Neural progenitor cell (in vitro differentiated cells): ENCODE measurements at regions not wholly inside any gene's neighbourhood (a gene's known extent, or its start where the extent isn't known, plus 50 kb on each side); places are given as distances from the start of the nearest gene placed in this dataset.
A peak's percentile ranks its signal among the peaks of the same experiment; 100 is the strongest.

Experiments used
- DNase-seq: peaks from one replicate; pipeline ENCODE4 v3.0.0-alpha.2; 2016; ENCODE audit warnings: low spot score
- H2AFZ ChIP-seq: fragments of 200-600 bp; sonication (generic); replicated peaks from 2 replicates; pipeline ENCODE4 v1.6.1; 2016; ENCODE audit warnings: antibody characterized with exemption
- H3F3A ChIP-seq: fragments of 200-600 bp; sonication (generic); 2 replicates; pipeline ENCODE4 v1.6.1; 2016; ENCODE audit warnings: antibody characterized with exemption, low read depth
- H3K27ac ChIP-seq: fragments of 200-600 bp; sonication (generic); 2 replicates; pipeline ENCODE4 v1.5.1; 2016; ENCODE audit warnings: mild to moderate bottlenecking
- H3K27me3 ChIP-seq: fragments of 200-600 bp; sonication (generic); 2 replicates; pipeline ENCODE4 v1.6.1; 2016; ENCODE audit warnings: mild to moderate bottlenecking, moderate library complexity
- H3K36me3 ChIP-seq: fragments of 200-600 bp; sonication (generic); 2 replicates; pipeline ENCODE4 v1.5.1; 2016
- H3K4me1 ChIP-seq: fragments of 200-600 bp; sonication (generic); 2 replicates; pipeline ENCODE4 v1.6.1; 2016; ENCODE audit warnings: mixed run types
- H3K4me2 ChIP-seq: fragments of 200-600 bp; sonication (generic); 2 replicates; pipeline ENCODE4 v1.6.1; 2016
- H3K4me3 ChIP-seq: fragments of 200-600 bp; sonication (generic); 2 replicates; pipeline ENCODE4 v1.5.1; 2016
- H3K79me2 ChIP-seq: fragments of 200-600 bp; sonication (generic); 2 replicates; pipeline ENCODE4 v1.6.1; 2016; ENCODE audit warnings: low read depth
- H3K9ac ChIP-seq: fragments of 200-600 bp; sonication (generic); 2 replicates; pipeline ENCODE4 v1.6.1; 2016
- H3K9me3 ChIP-seq: fragments of 200-600 bp; sonication (generic); 2 replicates; pipeline ENCODE4 v1.5.1; 2016; ENCODE audit warnings: low read depth
- H4K20me1 ChIP-seq: fragments of 200-600 bp; sonication (generic); 2 replicates; pipeline ENCODE4 v1.6.1; 2016; ENCODE audit warnings: low read depth
- H3K27ac Mint-ChIP-seq: 3 replicates; pipeline ENCODE4 v1.8.0; 2021; ENCODE audit warnings: mixed read lengths
- H3K27me3 Mint-ChIP-seq: 2 replicates; pipeline ENCODE4 v1.8.0; 2022; ENCODE audit warnings: low read depth, mild to moderate bottlenecking, inconsistent platforms, moderate library complexity, mixed read lengths; ENCODE audit not compliant: insufficient read depth
- H3K36me3 Mint-ChIP-seq: 3 replicates; pipeline ENCODE4 v1.8.0; 2021; ENCODE audit warnings: mixed read lengths
- H3K4me1 Mint-ChIP-seq: 3 replicates; pipeline ENCODE4 v1.8.0; 2021; ENCODE audit warnings: mixed read lengths
- H3K4me3 Mint-ChIP-seq: 3 replicates; pipeline ENCODE4 v1.8.0; 2021; ENCODE audit warnings: mild to moderate bottlenecking, moderate library complexity, mixed read lengths
- H3K9me3 Mint-ChIP-seq: 3 replicates; pipeline ENCODE4 v1.8.0; 2020; ENCODE audit warnings: mixed read lengths
- CTCF ChIP-seq: fragments of 200-600 bp; sonication (generic); IDR thresholded peaks from 2 replicates; pipeline ENCODE4 v1.5.1; 2017; ENCODE audit warnings: antibody characterized with exemption, mild to moderate bottlenecking
- EZH2 ChIP-seq: fragments of 200-600 bp; sonication (generic); IDR thresholded peaks from 2 replicates; pipeline ENCODE4 v1.6.1; 2017; ENCODE audit warnings: antibody characterized with exemption, mild to moderate bottlenecking, moderate library complexity
- EZH2phosphoT487 ChIP-seq: fragments of 200-600 bp; sonication (generic); IDR thresholded peaks from 2 replicates; pipeline ENCODE4 v1.6.1; 2017; ENCODE audit warnings: antibody characterized with exemption

GRCh38 chr10:78401624-78402367 is 368.1 kb downstream of the RPS24 start:
- Histone ChIP-seq H4K20me1 (no peaks in the 10 kb centered on the region), H3F3A (peaks cover 11% of the 10 kb centered on the region), H3K9ac (no peak overlapping the region), H3K4me2 (peak overlapping the region; percentile 15), H3K4me3 (no peak overlapping the region), H3K9me3 (no peaks in the 10 kb centered on the region), H3K4me1 (peaks cover 24% of the 10 kb centered on the region), H3K36me3 (no peaks in the 10 kb centered on the region), H3K27me3 (no peaks in the 10 kb centered on the region), H3K79me2 (no peaks in the 10 kb centered on the region), H3K27ac (no peak overlapping the region), H2AFZ (peak overlapping the region; percentile 47)
- Mint-ChIP-seq H3K27me3 (peaks cover 2% of the 10 kb centered on the region), H3K9me3 (peaks cover 4% of the 10 kb centered on the region), H3K36me3 (no peaks in the 10 kb centered on the region), H3K27ac (peak overlapping the region; percentile 94), H3K4me3 (no peak overlapping the region), H3K4me1 (peaks cover 56% of the 10 kb centered on the region)
- DNase-seq = peak; percentile 55
- TF ChIP-seq CTCF (no peak), EZH2 (no peak), EZH2phosphoT487 (no peak)

GRCh38 chr10:78402591-78402990 is 368.9 kb downstream of the RPS24 start:
- Mint-ChIP-seq H3K4me3 (no peak overlapping the region), H3K36me3 (no peaks in the 10 kb centered on the region), H3K4me1 (peaks cover 56% of the 10 kb centered on the region), H3K9me3 (peaks cover 4% of the 10 kb centered on the region), H3K27ac (no peak overlapping the region), H3K27me3 (peaks cover 4% of the 10 kb centered on the region)
- TF ChIP-seq EZH2 = no peak
- TF ChIP-seq CTCF = no peak
- no peak for TF ChIP-seq EZH2phosphoT487
- Histone ChIP-seq H4K20me1 (no peaks in the 10 kb centered on the region), H3K4me2 (no peak overlapping the region), H3K36me3 (no peaks in the 10 kb centered on the region), H3K79me2 (no peaks in the 10 kb centered on the region), H3K9ac (no peak overlapping the region), H3K27ac (no peak overlapping the region), H3F3A (peaks cover 17% of the 10 kb centered on the region), H2AFZ (no peak overlapping the region), H3K9me3 (no peaks in the 10 kb centered on the region), H3K4me3 (no peak overlapping the region), H3K27me3 (no peaks in the 10 kb centered on the region), H3K4me1 (peaks cover 21% of the 10 kb centered on the region)
- DNase-seq = no peak

GRCh38 chr10:78403781-78404180 is 370.1 kb downstream of the RPS24 start:
- Histone ChIP-seq H3K9me3 (no peaks in the 10 kb centered on the region), H3K79me2 (no peaks in the 10 kb centered on the region), H3K4me2 (no peak overlapping the region), H4K20me1 (no peaks in the 10 kb centered on the region), H2AFZ (no peak overlapping the region), H3K4me3 (no peak overlapping the region), H3K27ac (no peak overlapping the region), H3K36me3 (no peaks in the 10 kb centered on the region), H3K27me3 (no peaks in the 10 kb centered on the region), H3F3A (peaks cover 20% of the 10 kb centered on the region), H3K9ac (no peak overlapping the region), H3K4me1 (peaks cover 26% of the 10 kb centered on the region)
- peaks cover 4% of the 10 kb centered on the region for H3K9me3 Mint-ChIP-seq
- no peak for DNase-seq
- H3K4me1 Mint-ChIP-seq = peaks cover 67% of the 10 kb centered on the region
- TF ChIP-seq EZH2phosphoT487 = no peak
- TF ChIP-seq EZH2 = no peak
- TF ChIP-seq CTCF = no peak
- no peak overlapping the region for H3K27ac Mint-ChIP-seq
- no peak overlapping the region for H3K4me3 Mint-ChIP-seq
- H3K27me3 Mint-ChIP-seq = peaks cover 7% of the 10 kb centered on the region
- H3K36me3 Mint-ChIP-seq = no peaks in the 10 kb centered on the region
